HG03139 (cell line): ENCODE measurements at regions not wholly inside any gene's neighbourhood (a gene's known extent, or its start where the extent isn't known, plus 50 kb on each side); places are given as distances from the start of the nearest gene placed in this dataset.
"Not testable (repeated sequence)": the region's sequence is repeated elsewhere in the genome, so short reads cannot be mapped to it uniquely, and the experiment has no call there.

Experiments
- ATAC-seq: cut with Tn5 transposase; IDR thresholded peaks from one replicate; pipeline ENCODE4 v1.9.1; 2021; ENCODE audit not compliant: unreplicated experiment

DNA sequence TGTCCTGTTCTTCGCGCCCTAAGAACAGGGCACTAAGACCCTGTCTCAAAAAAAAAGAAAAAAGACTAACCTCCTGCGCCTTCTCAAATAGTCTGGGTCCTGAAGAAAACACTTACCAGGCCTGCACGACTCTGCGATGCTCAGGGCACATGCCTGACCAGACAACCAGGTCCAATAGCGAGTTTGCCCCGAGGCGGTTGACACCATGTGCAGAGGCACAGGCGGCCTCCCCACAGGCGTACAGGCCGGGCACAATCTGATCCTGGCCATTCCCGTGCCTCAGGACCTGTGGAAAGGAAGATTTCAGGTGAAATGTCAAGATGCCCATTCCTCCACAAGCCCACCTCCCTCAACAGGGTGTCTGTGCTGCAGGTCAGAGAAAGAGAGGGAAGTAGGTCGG, 65.9 kb upstream of the TNK2 start:
- not testable (repeated sequence) for ATAC-seq

DNA sequence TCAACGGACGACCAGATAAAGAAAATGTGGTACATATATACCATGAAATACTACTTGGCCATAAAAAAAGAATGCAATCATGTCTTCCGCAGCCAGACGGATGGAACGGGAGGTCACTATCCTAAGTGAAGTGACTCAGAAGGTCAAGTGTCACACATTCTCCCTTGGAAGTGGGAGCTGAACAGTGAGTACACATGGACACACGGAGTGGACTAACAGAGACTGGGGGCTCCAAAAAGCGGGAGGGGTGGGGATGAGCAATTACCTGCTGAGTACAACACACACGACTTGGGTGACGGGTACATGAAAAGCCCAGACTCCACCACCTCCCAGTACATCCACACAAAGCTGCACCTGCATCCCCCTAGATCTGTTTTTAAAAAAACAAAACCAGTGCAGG, 62.5 kb upstream of the TNK2 start:
- not testable (repeated sequence) for ATAC-seq

GRCh38 chr3:195969838-195970776, 61.8 kb upstream of the TNK2 start:
- not testable (repeated sequence) for ATAC-seq

DNA sequence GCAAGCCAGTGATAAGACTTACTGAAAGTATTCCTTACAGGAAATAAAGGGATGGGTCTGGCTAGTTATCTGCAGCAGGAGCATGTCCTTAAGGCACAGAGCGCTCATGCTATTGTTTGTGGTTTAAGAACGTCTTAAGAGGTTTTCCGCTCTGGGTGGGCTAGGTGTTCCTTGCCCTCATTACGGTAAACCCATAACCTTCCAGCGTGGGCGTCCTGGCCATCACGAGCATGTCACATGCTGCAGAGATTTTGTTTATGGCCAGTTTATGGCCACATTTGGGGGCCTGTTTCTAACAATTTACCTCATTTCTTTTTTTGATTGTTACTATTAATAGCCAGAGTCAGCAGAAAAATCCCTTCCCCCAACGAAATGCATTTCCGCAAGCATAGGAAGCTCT, 61.0 kb upstream of the TNK2 start:
- ATAC-seq, result not testable (repeated sequence)

DNA sequence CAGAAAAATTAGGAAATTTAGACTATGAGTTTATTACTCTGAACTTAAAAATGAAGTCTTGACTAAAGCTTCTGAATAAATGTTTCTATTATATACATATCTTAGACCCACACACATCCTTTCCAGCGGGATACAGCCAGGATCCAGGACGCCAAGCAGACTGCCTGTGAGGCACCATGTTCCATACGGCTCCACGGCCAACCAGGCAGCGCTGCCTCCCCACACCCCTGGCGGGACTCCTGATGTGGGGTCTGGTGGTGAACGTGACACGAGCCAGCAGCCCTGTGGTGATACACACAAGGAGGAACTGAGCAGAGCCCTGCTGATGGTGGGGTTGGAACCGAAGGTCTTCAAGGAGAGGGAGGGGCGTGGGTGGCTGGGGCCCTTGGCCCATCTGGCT, 59.8 kb upstream of the TNK2 start:
- not testable (repeated sequence) for ATAC-seq

GRCh38 chr3:195967387-195967720, 59.0 kb upstream of the TNK2 start:
- ATAC-seq, result not testable (repeated sequence)

DNA sequence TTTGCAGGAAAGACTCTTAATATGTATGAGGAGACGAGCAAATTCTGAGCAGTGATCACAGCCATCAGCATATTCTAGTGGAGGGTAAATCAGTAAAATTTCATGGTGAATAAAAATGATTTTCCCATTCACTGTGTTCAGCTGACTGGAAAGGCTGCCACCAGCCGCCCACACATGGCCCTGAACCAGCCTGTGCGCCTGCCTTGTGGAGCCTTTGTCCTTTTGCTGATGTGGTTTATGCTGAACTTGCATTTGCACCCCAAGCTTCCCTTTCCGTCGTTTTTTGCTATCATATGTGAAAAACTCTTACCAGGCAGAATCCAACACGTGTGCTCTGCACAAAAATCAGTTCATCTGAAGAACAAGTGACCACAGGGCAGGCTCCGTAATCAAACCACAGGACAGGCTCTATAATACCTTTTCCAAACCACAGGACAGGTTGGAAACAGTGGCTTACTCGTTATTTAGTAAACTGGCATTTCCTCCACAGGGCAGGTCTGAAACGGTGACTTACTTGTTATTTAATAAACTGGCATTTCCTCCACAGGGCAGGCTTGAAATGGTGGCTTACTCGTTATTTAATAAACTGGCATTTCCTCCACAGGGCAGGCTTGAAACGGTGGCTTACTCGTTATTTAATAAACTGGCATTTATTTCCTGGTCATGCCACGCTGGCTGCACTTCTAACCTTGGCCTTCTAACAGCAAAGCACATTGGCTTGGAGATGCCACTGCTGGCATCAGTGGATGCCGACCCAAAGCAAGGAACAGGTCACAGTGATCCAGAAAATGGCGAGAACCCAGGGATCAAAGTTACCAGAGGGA, 58.4 kb upstream of the TNK2 start:
- not testable (repeated sequence) for ATAC-seq

DNA sequence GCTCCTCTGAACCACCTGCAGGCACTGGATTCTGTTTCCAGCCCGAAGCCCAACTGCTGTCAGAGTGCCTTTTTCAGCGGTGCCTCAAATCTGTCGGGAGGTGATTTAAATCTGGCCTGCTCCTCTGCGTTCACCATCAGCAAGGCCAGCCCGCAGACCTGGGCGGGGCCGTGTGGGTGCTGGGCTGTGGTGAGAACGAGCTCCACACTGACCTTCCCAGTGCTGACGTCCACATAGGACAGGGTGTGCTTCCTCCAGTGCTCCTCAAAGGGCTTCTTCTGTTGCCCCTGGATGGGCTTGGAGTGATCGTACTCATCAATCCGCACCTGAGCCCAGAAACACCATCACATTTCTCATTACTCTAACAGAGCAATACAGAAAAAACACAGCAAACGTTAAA, 56.9 kb upstream of the TNK2 start:
- ATAC-seq, result not testable (repeated sequence)

DNA sequence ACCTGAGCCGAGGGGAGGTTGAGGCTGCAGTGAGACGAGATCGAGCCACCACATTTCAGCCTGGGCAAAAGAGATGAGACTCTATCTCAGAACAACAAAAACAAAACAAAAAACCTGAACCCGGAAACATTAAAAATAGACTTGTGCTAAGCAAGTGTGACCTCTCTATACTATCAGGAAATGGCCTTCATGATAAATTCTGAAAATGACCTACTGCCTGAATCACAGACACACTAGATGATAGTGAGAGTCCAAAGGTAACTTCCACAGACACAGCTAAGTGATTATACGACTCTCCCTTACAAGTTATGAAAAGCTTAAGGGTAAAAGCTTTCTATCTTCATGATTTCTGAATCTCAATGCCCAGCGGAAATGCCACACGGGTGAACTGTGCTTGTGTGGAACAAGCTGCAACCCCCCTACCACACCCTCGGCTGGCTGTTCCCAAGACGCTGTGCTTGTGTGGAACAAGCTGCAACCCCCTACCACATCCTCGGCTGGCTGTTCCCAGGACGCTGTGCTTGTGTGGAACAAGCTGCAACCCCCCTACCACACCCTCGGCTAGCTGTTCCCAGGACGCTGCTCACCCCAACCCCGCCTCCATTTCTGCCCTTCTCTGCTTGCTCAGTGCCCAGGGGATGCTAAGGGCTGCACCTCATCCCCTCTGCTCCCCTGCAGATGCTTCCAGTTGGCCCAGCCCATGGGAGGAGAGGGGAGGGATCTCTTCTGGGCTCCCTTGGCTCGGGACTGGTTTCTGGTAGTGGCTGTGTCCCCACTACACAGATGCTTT, 56.2 kb upstream of the TNK2 start:
- ATAC-seq, result not testable (repeated sequence)

GRCh38 chr3:195962222-195962621, 53.9 kb upstream of the TNK2 start:
- not testable (repeated sequence) for ATAC-seq

- ATAC-seq, result not testable (repeated sequence)
Observed at GRCh38 chr3:195960971-195961775, 52.8 kb upstream of the TNK2 start.

DNA sequence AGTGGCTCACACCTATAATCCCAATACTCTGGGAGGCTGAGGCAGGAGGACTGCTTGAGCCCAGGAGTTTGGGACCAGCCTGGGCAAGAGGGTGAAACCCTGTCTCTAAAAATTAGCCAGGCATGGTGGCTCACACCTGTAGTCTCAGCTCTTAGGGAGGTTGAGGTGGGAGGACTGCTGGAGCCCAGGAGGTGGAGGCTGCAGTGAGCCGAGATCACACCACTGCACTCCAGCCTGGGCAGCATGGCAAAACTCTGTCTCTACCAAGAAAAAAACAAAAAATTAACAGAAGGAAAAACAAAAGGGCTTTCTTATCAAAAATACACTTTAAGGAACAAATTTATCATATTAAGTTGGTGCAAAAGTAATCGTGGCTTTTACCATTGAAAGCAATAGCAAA, 51.8 kb upstream of the TNK2 start:
- not testable (repeated sequence) for ATAC-seq

DNA sequence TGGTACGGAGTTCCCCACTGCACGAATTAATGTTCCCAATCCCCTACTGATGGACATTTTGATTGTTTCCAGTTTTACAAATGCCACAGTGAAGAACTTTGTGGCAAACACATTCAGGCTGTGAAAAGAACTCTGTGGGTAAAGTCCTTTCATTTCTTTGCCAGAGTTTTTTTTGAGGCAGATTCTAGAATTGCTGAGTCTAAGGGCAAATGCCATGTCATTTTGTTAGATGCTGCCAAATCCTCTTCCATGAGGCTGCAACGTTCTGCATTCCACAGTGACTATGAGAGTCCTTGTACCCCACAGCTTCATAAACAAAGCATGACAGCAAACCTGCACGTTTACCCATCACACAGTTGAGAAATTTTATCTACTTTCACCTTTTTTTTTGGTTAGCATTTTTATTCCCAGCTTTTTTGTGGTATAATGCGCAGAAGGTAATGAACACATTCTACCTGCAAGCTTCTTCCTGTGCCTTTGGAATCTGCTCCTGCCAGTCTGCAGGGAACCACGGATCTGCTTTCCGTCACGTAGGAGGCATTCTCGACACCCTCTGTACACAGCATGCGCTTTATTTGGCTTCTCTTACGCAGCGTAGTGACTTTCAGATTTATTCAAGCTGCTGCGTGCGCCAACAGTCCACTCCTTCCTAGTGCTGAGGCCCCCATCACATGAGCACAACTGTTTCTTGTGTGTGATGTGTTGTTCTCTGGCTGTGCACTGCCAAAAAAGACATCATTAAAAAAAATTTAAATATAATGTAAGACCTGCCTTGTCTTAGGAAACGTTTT, 51.2 kb upstream of the TNK2 start:
- ATAC-seq, result not testable (repeated sequence)

DNA sequence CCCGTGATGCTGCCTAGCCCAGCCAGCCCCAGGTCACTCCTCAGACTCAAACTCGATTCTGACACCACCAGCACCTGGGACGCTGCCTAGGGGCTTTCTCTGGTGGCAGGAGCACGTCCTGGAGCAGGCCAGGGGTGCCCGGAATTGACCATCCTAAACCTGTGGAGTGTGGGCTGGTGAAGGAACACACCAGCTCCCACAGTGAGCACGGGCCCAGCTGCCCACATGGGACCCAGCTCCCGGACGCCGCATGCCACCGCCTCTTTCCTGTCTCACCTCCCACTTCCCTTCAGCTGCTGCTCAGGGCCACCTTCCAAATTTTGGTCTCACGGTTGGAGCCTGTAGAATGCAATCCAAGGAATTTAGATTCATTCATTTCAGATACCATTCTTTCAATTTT, 50.4 kb upstream of the TNK2 start:
- ATAC-seq, result not testable (repeated sequence)
